NCI-H1417 (cell line): ENCODE measurements at regions not wholly inside any gene's neighbourhood (a gene's known extent, or its start where the extent isn't known, plus 50 kb on each side); places are given as distances from the start of the nearest gene placed in this dataset.

Experiments
- DNase-seq, 3 experiments: peaks; one replicate each; lab custom pipeline; 2025; lab: John Stamatoyannopoulos, UW

DNA sequence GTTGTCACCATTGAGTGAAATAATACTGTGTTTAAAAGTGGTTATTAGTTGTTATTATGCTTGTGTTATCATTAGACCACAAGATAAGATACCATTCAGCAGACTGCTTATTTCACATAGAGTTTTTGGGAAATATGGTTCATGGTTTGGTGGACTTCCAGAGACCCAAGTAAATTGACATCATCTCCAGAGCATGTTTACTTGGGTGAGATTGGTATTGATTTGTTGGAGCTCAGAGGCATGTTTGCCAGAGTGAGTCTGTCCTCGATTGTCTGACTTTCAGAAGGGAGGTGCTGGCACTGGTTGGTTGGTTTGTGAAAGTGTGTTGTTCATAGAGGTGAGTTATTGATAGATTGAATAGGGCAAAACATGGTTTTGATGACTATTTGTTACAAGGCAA, 291.4 kb downstream of the TGFB2 start:
- DNase-seq: no peak

DNA sequence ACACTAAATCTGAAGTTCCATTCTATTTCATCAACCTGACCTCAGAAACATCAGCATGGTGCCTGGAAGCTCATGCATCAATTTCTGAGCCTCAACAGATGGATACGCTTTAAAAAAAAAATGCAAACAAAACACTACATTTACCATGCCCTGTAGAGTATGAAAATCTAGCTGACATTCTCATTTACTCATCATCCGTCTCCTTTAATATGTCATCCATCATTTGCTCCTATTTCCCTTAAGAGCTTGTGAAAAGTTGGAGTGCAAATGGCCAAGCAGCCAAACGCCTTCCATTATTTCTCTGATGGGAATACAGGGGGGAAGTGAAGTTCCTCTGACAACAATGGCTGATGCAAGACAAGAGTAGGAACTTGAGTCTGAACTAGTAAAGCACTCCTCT, 295.0 kb downstream of the TGFB2 start:
- no peak for DNase-seq

DNA sequence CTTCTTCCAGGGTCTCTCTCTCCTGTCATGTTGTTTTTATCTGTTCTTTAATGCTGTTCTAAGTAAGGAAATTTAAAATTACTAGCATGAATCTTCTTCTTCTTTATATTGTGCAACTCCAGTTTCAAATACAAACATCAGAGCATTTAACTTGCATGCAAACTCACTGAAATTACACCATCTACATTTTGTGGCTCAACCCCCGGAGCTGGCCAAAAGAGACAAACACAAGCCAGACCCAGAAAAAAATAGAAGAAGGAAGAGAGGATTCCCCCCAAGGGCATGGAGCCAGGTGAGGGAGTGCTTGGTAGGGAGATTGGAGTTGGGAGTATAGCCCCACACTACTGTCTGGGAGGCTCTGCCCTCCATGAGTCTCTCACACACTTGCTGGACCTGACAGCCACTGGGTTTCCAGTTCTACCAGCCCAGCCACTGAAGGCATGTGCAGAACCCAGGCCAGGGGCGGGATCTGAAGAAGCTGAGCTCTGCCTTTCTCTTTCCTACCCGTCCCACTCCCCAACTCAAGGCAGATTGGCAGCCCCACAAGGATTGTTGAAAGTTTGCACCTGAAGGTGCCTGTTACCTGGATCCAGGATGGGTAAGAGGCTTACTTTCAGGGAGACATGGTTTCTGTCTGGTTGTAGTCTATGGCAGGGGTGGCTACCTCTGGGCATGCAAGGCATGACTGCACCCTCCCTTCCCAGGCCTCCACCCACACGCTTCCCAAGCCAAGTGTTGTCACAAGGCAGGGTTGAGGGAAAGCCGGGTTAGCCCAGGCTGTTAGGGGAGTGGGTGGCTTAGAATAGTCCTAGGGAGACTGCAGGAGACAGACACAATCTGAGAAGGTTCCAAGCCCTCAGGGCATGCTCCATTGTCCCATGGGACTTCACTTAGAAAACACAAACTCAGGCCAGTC, 297.2 kb downstream of the TGFB2 start:
- no peak for DNase-seq

DNA sequence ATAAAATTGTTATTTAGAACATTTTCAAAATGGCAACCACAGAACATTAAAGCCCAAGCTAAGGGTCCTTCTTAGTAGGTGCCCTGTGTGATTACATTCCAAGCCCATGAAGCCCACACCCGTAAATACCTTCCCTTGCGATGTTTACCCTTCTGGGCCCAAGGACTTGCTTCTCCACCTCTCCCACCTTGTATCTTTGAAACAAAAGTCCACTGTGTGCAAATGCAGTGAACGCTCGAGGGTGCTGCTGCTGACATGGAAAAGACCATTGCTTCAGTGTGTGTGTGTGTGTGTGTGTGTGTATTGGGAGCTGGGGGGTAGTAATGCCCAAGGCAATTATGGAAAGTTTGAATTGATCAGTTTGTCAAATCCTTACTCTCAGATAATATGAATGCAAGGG, 298.1 kb downstream of the TGFB2 start:
- no peak for DNase-seq

DNA sequence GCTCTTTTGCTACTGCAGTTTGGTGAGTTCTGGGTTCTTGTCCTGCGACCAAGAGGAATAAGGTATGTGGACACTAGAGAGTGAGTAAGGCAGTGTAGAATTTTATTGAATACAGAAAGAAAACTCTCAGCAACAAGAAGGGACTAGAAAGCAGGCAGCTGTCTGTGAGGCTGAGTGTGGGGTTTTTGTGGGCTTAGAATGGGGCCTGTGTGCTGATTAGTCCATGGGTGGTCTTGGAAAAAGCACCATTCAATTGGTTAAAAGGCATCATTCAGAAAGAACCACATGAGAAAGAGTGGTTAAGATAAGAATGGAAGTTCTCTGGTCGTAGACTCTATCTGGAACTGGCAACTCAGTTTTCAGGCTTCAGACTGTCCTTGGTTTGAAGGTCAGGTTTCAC, 298.8 kb downstream of the TGFB2 start:
- no peak for DNase-seq

DNA sequence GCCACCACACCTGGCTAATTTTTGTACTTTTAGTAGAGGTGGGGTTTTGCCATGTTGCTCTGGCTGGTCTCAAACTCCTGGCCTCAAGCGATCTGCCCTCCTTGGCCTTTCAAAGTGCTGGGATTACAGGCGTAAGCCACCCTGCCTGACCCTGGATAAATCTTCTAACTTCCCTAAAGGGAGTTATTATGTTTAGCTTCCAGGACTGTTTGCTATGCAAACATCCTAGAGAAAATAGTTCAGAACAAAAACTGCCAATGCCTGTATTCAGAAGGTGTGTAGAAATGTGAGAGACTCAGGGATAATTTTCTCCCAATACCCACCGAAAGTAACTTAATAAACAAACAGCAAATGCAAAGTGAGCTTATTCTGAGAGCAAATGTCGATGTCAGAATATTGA, 301.2 kb downstream of the TGFB2 start:
- DNase-seq: no peak

DNA sequence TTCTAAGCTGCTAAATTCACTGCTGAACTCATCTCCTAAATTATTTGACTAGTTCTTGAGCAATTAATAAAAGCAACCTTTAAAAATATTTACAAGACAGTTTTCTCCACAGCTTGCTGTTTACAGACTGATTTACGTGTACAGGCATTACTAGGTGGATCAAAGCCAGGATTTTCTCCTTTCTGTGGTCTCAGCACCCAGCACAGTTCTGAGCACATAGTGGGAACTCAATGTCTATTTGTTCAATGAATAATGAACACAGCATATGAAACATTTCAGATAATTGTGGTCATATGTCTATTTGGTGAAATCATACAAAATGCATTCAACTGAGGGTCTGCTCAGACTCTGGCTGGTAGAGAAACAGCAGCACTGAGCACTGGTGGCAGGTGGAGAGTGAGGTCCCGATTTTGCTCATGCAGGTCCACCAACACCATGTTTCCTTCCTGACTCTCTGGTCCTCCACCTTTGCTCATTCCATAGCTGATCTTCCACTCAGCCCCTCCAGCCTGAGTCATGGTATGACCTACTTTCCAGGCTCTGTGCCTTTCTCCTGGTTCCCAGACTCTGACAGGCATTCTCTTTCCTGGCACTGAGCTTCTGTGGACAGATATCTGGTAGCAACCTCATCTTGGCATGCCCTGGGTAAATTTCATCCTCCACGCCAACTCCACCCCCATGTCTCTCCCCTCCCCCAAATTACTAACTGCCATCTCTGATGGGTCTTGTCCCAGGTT, 311.3 kb downstream of the TGFB2 start:
- no peak for DNase-seq

DNA sequence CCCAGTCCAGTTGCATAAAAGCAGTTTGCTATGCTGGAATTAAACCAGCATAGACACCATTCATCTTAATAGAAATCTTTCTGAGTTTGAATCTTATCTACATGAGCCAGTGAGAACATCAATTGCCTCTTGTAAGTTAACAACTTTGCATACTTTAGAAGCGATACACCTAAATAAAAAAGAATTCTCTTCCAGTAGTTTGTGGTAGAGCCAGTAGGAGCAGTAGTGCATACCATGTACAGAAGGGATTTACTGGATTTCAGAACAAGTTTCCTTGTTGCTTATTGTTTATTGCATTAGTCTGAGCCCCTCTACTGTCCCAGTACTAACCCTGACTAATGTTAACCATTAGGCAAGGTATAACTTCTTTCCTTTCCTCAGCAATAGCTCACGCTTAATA, 313.1 kb downstream of the TGFB2 start:
- no peak for DNase-seq

DNA sequence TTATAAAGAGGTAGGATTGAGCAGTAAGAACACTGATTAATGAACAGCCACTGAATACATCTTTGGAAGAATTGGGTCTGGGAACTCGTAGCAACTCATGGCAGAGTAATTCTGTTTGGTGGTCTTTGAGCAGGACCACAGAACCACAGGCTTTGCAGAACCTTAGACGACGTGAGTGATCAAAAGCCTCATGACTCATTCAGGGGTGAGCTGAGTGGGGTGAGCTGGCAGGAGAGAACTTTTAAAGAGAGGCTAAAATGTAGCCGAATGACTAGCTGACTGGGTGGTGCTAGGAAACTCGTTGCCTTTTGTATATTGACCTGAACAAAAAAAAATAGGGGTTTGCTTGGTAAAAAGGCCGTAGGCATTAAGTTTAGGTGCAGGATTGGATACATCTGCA, 313.8 kb downstream of the TGFB2 start:
- no peak for DNase-seq

DNA sequence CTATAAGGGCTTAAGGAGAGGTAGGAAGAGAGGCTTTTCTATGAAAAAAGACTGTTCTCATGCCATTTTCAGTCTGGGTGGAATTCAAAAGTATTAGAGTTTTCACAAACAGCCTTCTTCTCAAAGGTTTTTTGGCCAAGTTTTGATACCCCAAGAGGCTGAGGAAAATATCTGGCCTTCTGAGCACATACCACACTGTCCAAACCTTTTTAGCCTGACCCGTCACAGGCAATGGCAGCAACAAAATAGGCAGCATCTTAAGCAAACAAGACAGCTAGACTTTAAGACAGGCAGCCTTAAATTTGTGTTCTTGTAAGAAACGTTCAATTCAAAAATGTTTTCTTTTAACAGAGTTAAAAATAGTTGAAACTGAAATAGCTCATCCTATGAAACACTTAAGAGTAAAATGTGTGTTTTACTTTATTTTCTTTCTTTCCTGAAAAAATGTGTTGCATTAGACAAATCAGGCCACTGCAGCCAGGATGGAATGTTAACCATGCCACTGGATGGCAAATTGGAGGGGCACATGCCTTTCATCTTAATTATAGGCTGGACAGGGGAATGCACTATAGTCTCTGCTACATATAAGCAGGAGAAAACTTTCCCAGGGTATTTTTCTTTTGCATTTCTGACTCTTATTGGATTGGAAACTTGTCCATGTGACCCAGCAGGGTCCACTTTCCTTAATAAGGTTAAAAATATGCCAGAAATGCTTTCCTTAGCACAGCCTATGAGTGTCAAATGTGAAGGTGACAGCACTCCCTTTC, 315.0 kb downstream of the TGFB2 start:
- DNase-seq: no peak

DNA sequence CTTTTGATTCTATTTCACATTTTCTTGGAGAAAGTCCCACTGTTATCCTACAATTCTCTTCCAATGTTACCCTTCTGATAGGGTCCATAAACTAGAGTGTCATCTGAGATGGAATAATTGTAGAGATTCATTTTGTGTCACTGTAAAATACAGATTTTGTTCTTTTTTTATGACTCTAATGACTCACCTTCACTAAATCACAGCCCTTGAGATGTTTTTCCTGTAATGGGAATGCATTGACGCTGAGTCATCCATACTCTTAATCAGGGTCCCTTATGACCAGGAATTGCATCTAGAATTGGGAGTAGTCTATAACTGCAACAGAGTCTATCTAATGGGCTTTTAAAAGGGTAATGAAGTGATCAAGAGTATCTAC, 315.5 kb downstream of the TGFB2 start:
- no peak for DNase-seq

DNA sequence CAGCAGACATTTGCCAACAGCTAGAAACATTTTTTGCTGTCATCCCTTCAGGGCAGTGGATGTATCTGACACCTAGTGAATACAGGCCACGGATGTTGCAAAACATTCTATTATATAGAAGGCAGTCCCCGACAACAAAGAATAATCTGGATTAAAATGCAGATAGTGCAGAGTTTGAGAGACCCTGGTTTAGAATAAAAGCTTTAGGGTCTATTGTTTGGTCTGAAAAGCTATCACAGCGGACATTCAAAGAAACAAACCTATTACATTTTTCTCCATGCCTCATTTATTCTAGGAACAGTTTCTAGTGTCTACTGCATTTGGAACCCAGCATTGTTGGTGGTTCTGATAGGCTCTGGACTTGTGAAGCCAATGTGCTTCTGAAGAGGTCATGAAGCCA, 316.3 kb downstream of the TGFB2 start:
- DNase-seq: no peak

DNA sequence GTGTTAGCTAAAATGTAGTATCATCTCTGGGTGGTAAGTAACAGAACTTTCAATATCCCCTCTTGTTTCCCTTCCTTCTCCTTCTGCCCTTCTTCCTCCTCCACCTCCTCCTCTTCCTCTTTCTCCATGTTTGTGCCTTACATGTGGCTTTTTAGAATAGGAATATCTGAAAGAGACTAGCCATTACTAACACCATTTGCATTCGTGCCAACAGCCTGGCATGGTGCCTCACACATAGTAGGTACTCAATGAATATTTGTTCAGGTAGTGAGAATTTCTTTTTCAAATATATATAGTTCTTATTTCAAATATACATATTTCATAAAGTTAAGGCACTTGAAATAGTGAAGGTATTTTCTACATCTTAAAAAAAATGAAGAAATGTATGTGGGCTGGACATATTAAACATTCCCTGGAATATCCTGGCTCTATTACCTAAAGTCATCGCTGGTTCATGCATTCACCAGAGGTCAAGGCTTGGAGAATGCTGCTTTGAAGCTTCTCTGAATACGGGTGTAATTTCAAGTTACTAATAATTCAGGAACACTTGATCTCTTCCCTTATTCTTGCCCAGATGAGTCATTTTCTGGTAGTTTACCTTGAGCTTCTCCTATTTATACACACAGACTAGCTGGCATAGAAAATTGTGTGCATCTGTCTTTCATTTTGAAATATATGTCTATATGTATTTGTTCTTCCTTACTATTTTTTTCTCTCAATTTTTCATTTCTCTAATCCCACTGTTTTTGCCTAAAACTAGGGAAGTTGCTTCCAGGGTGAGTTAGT, 319.4 kb downstream of the TGFB2 start:
- DNase-seq: no peak

DNA sequence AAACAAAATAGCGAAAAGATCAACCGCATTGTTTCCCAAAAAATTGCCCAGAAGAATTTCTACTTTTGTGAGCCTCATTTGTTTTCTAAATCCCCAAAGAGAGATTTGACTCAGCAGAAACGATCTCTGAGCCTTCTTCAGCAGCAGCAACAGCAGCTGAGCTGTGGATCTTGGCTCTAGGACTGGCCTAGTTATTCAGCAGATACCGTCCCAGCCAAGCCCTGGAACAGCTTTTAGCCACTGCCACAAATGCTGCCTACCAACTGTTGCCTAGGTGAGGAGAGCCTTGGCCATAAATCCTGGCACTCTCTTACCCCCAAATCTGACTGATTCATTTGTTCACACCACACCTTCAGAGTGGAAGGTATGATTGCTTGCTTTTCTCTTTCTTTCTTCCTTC, 320.1 kb downstream of the TGFB2 start:
- DNase-seq: no peak

DNA sequence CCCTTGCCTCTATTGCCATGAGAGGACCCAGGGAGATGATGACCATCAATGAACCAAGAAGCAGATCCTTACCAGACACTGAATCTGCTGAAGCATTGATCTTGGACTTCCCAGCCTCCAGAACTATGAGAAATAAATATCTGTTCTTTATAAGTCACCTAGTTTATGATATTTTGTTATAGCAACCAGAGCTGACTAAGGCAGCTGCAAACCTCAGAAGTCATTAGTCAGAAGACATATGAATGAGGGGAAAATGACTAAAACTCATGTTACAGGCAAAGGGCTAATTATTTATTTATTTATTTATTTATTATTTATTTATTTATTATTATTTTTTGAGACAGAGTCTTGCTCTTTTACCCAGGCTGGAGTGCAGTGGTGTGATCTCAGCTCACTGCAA, 321.1 kb downstream of the TGFB2 start:
- DNase-seq: no peak

DNA sequence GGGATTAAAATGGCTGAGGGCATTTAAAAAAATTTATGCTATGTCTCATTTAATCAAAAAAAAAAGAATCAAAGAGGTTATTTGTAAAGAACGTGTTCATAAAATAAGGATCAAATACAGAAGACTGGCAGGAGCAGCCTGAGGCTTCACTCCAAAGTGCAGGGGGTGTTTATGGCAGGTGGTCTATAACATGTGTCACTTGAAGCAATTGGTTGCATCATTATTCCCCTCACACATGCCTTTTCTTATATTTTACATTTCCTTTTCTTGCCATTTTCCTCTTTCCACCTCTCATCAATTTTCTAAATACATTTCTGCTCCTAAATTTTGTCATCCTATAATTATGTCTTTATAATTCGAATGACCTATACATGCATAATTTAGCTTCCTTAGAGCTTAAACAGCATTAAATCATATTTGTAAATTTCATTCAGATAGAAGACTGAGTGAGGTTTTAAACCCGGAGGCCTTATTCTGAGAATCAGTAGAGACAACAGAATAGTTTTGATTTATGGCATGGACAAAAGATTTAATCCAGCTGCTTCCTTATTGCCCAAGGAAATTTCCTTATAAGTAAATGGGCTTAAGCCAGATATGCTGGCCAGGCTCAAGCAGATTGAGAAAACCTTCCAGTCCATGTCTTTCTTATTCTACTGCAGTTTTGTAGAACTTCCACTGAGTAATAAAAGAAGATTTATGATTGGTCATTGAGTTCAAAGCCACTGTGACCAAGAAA, 322.8 kb downstream of the TGFB2 start:
- DNase-seq: peak in 1 of 3 experiments; percentile 38

DNA sequence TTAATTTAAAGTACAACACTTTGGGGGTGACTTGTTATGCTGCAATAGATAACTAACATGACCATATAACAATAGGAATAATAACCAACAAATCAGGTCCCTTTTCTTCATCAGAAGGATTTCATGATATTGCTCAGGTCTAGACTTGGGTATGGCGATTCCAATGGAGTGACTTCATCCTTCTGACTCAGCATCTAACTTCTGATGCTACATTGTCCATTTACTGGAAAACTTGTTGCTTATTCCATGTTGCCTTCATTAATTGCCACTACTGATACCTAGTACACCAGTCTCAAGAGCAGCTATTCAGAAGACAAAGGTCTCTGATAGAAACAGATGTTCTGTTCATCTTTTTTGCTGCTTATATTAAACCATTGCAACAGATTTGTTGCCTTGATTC, 324.3 kb downstream of the TGFB2 start:
- DNase-seq: no peak

DNA sequence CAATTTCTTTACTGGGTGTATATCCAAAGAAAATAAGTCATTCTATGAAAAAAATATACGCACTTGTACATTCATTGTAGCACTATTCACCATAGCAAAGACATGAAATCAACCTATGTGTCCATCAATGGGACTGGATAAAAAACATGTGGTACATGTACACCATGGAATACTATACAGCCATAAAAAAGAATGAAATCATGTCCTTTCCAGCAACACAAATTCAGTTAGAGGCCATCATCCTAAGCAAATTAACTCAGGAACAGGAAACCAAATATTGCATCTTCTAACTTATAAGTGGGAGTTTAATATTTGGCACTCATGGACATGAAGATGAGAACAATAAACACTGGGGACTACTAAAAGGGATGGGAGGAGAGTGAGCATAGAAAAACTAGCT, 325.7 kb downstream of the TGFB2 start:
- no peak for DNase-seq

DNA sequence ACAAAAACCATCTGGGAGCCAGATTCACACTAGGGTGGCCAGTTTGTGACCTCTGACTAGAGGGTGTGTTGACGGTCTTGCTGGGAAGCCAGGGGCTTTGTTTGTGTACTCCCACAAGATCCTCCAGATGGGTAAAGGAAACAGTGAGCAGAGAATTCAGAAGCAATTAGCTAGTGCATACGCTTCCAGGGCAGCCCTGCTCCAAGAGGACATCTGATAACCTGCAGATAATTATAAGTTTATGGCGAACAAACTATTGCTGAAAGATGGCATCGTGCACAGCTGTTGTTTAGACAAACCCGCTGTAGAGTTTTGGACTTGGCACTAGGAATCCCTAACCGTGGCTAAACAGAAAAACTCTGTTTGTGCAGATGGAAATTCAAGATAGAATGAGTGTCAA, 326.4 kb downstream of the TGFB2 start:
- DNase-seq: peak in 2 of 3 experiments; percentile 43 to 75

DNA sequence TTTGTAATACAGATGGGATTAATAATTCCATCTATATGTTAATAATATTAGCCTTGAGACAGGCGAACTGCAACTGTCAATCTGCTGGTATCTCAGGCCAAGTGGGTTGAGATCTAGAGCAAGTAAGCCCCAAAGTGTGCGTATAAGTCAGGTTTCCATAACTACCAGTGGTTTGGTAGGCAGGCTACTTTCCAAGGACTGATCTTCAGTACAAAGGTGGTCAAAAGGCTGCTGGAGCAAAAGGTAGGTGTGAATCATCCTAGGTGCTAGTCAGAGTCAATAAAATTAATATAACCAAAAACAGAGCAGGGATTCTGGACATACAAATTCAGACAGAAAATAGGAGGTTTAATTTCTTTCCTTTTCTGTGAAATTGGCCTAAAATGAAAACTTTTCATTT, 328.0 kb downstream of the TGFB2 start:
- no peak for DNase-seq

DNA sequence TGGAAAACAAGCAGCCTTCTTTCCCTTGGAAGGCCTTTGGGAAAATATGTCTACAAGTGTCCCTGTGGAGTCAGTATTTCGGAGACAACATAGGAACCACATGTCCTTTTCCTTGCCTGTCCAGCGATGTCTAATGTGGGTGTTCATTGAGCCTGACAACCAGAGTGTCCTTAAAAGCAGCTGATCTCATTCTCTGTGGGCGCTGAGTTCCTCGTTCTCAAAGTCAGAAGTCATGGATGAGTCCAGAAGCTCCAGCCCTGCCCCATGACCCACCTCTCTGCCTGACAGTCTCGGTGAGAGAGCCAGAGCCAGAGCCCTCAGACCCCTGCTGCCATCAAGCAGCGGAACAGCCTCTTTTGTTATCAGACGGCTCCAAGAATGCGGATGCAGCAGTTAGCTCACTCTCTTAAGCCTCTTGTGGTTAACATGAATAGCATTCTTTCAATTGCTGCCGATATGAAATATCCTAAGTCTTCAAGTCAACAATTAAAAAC, 329.2 kb downstream of the TGFB2 start:
- DNase-seq: peak in 1 of 3 experiments; percentile 1
